GM12878 (cell line): ENCODE measurements at regions not wholly inside any gene's neighbourhood (a gene's known extent, or its start where the extent isn't known, plus 50 kb on each side); places are given as distances from the start of the nearest gene placed in this dataset.

Experiments used
- CBX5 ChIP-seq: sonication (generic); IDR thresholded peaks from 2 replicates; pipeline ENCODE4 v1.6.1; 2016; ENCODE audit warnings: low read depth, moderate library complexity, mild to moderate bottlenecking, inconsistent platforms
- CHD1 ChIP-seq: IDR thresholded peaks from 2 replicates; pipeline ENCODE4 v1.6.1; 2012; ENCODE audit warnings: low read depth, low read length, improper control_type of control experiment
- POLR2A ChIP-seq: IDR thresholded peaks from 2 replicates; pipeline ENCODE4 v1.6.1; 2011; ENCODE audit warnings: low read depth, mild to moderate bottlenecking, low read length
- POLR2AphosphoS5 ChIP-seq: IDR thresholded peaks from 2 replicates; pipeline ENCODE4 v1.6.1; 2011; ENCODE audit warnings: mild to moderate bottlenecking, low read length, inconsistent platforms
- RFX5 ChIP-seq: IDR thresholded peaks from 2 replicates; pipeline ENCODE4 v1.6.1; 2011; ENCODE audit warnings: low read depth, low read length, improper control_type of control experiment
- SREBF1 ChIP-seq: IDR thresholded peaks from 2 replicates; pipeline ENCODE4 v1.6.1; 2012; ENCODE audit warnings: mild to moderate bottlenecking, low read length
- SRF ChIP-seq, 2 experiments: IDR thresholded peaks; 2 replicates each; pipeline ENCODE4 v1.6.1; 2011; ENCODE audit warnings: low read depth in 2 of 2, low read length in 2 of 2, mild to moderate bottlenecking in 1 of 2, moderate library complexity in 1 of 2
- TF ChIP-seq, protein P1 (sequence below): fragments of 450-650 bp; formaldehyde crosslinking; IDR thresholded peaks from 2 replicates; pipeline ENCODE4 v1.4.0; 2020; ENCODE audit warnings: mild to moderate bottlenecking, moderate library complexity
- TF ChIP-seq, protein P2 (sequence below), 3 experiments: IDR thresholded peaks in 2 of 3; conservative IDR thresholded peaks in 1 of 3; 2 replicates each; pipeline ENCODE4 v1.5.1; 2011; ENCODE audit warnings: low read depth in 3 of 3, low read length in 3 of 3, mild to moderate bottlenecking in 3 of 3, control low read depth in 2 of 3, moderate library complexity in 2 of 3, inconsistent platforms in 1 of 3, mixed read lengths in 1 of 3; ENCODE audit not compliant: control insufficient read depth in 2 of 3, insufficient read depth in 1 of 3; ENCODE audit errors: extremely low read depth in 1 of 3
- TF ChIP-seq, protein P3 (sequence below): IDR thresholded peaks from 2 replicates; pipeline ENCODE4 v1.6.1; 2012; ENCODE audit warnings: mild to moderate bottlenecking, low read depth, low read length

DNA sequence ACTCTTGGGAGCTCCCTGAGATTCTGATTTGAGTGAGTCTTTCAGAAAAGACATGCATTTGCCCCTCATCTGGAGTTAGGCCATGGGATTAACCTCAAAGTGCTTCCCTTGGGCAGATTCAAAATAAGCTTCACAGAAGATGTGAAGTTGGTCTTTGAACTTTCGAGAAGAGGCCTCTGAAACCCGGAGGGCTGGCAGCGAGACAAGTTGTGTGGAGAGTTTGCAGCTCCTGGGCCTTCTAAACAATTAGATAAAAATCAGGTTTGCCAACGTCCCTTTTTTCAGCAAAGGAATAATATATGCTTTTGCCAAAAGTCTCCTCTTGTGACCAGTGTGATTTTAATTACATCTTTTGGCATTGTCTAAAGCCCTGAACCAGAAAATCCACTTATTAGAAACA, 489.7 kb downstream of the SOX11 start:
- TF ChIP-seq, protein P1, sequence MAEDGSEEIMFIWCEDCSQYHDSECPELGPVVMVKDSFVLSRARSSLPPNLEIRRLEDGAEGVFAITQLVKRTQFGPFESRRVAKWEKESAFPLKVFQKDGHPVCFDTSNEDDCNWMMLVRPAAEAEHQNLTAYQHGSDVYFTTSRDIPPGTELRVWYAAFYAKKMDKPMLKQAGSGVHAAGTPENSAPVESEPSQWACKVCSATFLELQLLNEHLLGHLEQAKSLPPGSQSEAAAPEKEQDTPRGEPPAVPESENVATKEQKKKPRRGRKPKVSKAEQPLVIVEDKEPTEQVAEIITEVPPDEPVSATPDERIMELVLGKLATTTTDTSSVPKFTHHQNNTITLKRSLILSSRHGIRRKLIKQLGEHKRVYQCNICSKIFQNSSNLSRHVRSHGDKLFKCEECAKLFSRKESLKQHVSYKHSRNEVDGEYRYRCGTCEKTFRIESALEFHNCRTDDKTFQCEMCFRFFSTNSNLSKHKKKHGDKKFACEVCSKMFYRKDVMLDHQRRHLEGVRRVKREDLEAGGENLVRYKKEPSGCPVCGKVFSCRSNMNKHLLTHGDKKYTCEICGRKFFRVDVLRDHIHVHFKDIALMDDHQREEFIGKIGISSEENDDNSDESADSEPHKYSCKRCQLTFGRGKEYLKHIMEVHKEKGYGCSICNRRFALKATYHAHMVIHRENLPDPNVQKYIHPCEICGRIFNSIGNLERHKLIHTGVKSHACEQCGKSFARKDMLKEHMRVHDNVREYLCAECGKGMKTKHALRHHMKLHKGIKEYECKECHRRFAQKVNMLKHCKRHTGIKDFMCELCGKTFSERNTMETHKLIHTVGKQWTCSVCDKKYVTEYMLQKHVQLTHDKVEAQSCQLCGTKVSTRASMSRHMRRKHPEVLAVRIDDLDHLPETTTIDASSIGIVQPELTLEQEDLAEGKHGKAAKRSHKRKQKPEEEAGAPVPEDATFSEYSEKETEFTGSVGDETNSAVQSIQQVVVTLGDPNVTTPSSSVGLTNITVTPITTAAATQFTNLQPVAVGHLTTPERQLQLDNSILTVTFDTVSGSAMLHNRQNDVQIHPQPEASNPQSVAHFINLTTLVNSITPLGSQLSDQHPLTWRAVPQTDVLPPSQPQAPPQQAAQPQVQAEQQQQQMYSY (CRISPR knock-in tag): no peak
- TF ChIP-seq, protein P2, sequence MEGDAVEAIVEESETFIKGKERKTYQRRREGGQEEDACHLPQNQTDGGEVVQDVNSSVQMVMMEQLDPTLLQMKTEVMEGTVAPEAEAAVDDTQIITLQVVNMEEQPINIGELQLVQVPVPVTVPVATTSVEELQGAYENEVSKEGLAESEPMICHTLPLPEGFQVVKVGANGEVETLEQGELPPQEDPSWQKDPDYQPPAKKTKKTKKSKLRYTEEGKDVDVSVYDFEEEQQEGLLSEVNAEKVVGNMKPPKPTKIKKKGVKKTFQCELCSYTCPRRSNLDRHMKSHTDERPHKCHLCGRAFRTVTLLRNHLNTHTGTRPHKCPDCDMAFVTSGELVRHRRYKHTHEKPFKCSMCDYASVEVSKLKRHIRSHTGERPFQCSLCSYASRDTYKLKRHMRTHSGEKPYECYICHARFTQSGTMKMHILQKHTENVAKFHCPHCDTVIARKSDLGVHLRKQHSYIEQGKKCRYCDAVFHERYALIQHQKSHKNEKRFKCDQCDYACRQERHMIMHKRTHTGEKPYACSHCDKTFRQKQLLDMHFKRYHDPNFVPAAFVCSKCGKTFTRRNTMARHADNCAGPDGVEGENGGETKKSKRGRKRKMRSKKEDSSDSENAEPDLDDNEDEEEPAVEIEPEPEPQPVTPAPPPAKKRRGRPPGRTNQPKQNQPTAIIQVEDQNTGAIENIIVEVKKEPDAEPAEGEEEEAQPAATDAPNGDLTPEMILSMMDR (IDR thresholded peaks at IDR 0.05 in 2 of 3, conservative IDR thresholded peaks at IDR 0.05 in 1 of 3; ENCODE audit: control insufficient read depth in 2 of 3, extremely low read depth in 1 of 3, insufficient read depth in 1 of 3, low read depth in 3 of 3, low read length in 3 of 3): no peak
- TF ChIP-seq CBX5 (no peak), SRF (IDR thresholded peaks at IDR 0.05; ENCODE audit: low read depth in 2 of 2, low read length in 2 of 2) (no peak), RFX5 (no peak), SREBF1 (no peak), POLR2A (no peak), POLR2AphosphoS5 (no peak), CHD1 (no peak)
- TF ChIP-seq, protein P3, sequence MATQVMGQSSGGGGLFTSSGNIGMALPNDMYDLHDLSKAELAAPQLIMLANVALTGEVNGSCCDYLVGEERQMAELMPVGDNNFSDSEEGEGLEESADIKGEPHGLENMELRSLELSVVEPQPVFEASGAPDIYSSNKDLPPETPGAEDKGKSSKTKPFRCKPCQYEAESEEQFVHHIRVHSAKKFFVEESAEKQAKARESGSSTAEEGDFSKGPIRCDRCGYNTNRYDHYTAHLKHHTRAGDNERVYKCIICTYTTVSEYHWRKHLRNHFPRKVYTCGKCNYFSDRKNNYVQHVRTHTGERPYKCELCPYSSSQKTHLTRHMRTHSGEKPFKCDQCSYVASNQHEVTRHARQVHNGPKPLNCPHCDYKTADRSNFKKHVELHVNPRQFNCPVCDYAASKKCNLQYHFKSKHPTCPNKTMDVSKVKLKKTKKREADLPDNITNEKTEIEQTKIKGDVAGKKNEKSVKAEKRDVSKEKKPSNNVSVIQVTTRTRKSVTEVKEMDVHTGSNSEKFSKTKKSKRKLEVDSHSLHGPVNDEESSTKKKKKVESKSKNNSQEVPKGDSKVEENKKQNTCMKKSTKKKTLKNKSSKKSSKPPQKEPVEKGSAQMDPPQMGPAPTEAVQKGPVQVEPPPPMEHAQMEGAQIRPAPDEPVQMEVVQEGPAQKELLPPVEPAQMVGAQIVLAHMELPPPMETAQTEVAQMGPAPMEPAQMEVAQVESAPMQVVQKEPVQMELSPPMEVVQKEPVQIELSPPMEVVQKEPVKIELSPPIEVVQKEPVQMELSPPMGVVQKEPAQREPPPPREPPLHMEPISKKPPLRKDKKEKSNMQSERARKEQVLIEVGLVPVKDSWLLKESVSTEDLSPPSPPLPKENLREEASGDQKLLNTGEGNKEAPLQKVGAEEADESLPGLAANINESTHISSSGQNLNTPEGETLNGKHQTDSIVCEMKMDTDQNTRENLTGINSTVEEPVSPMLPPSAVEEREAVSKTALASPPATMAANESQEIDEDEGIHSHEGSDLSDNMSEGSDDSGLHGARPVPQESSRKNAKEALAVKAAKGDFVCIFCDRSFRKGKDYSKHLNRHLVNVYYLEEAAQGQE: no peak
